ENCODE measurements at regions not wholly inside any gene's neighbourhood (a gene's known extent, or its start where the extent isn't known, plus 50 kb on each side); places are given as distances from the start of the nearest gene placed in this dataset.

GRCh38 chr4:135191596-135191995 is 990.0 kb upstream of the PABPC4L start:
- H3K27me3 ChIP-seq (ENCODE audit: control insufficient read depth, insufficient read depth, low read length), result no peaks in the 10 kb centered on the region
- CTCF ChIA-PET, result no interaction called here

GRCh38 chr4:135186002-135186401 is 984.4 kb upstream of the PABPC4L start:
- Histone ChIP-seq H3K27ac (ENCODE audit: low read depth, low read length) (no peak overlapping the region), H3K4me3 (ENCODE audit: low read depth, low read length) (no peak overlapping the region), H3K27me3 (ENCODE audit: control insufficient read depth, insufficient read depth, low read length) (no peaks in the 10 kb centered on the region), H3K9me3 (ENCODE audit: control insufficient read depth, insufficient read depth, low read length) (peaks cover 6% of the 10 kb centered on the region; the same call in 1 of the 2 replicates)
- ChIA-PET CTCF (no interaction called here), POLR2A (no interaction called here)
- no peak for TF ChIP-seq CTCF (IDR thresholded peaks at IDR 0.05; ENCODE audit: low read depth, low read length)
- DNase-seq (ENCODE audit: low read depth, low spot score), result no peak

More at GRCh38 chr4:135191596-135191995, 990.0 kb upstream of the PABPC4L start:
- no peak for DNase-seq (ENCODE audit: low read depth, low spot score)
- no peak overlapping the region for H3K4me3 ChIP-seq (ENCODE audit: low read depth, low read length)
- peaks cover 4% of the 10 kb centered on the region; the same call in 1 of the 2 replicates for H3K9me3 ChIP-seq (ENCODE audit: control insufficient read depth, insufficient read depth, low read length)
- TF ChIP-seq CTCF (IDR thresholded peaks at IDR 0.05; ENCODE audit: low read depth, low read length), result no peak
- no peak overlapping the region for H3K27ac ChIP-seq (ENCODE audit: low read depth, low read length)
- POLR2A ChIA-PET, result interaction anchor here (0.6 kb wide), 1 partner anchor 49 kb away, joined by 3 read pairs; no protein-coding TSS in a partner anchor

- Histone ChIP-seq H3K4me3 (ENCODE audit: low read depth, low read length) (no peak overlapping the region), H3K27ac (ENCODE audit: low read depth, low read length) (no peak overlapping the region), H3K27me3 (ENCODE audit: control insufficient read depth, insufficient read depth, low read length) (no peaks in the 10 kb centered on the region), H3K9me3 (ENCODE audit: control insufficient read depth, insufficient read depth, low read length) (peaks cover 6% of the 10 kb centered on the region; the same call in 1 of the 2 replicates)
- no peak for DNase-seq (ENCODE audit: low read depth, low spot score)
- TF ChIP-seq CTCF (IDR thresholded peaks at IDR 0.05; ENCODE audit: low read depth, low read length), result no peak
- ChIA-PET POLR2A (no interaction called here), CTCF (no interaction called here)
These were observed 983.7 kb upstream of the PABPC4L start for GRCh38 chr4:135185256-135185655.

- Histone ChIP-seq H3K4me3 (ENCODE audit: low read depth, low read length) (no peak overlapping the region), H3K27ac (ENCODE audit: low read depth, low read length) (no peak overlapping the region), H3K27me3 (ENCODE audit: control insufficient read depth, insufficient read depth, low read length) (no peaks in the 10 kb centered on the region), H3K9me3 (ENCODE audit: control insufficient read depth, insufficient read depth, low read length) (peaks cover 6% of the 10 kb centered on the region; the same call in 1 of the 2 replicates)
- CTCF ChIA-PET, result no interaction called here
- POLR2A ChIA-PET, result no interaction called here
- TF ChIP-seq CTCF (IDR thresholded peaks at IDR 0.05; ENCODE audit: low read depth, low read length), result no peak
- DNase-seq (ENCODE audit: low read depth, low spot score), result no peak
These were observed 983.1 kb upstream of the PABPC4L start for GRCh38 chr4:135184715-135185114.

GRCh38 chr4:135177321-135177720 is 975.7 kb upstream of the PABPC4L start:
- DNase-seq (ENCODE audit: low read depth, low spot score), result no peak
- Histone ChIP-seq H3K27ac (ENCODE audit: low read depth, low read length) (no peak overlapping the region), H3K27me3 (ENCODE audit: control insufficient read depth, insufficient read depth, low read length) (no peaks in the 10 kb centered on the region), H3K9me3 (ENCODE audit: control insufficient read depth, insufficient read depth, low read length) (no peaks in the 10 kb centered on the region), H3K4me3 (ENCODE audit: low read depth, low read length) (no peak overlapping the region)
- ChIA-PET POLR2A (no interaction called here), CTCF (no interaction called here)
- TF ChIP-seq CTCF (IDR thresholded peaks at IDR 0.05; ENCODE audit: low read depth, low read length), result no peak
